PC-9 (cell line): ENCODE measurements at regions not wholly inside any gene's neighbourhood (a gene's known extent, or its start where the extent isn't known, plus 50 kb on each side); places are given as distances from the start of the nearest gene placed in this dataset.

Experiments
- BruUV-seq: library from RNA; stranded (reverse); fragments of 400-500 nt; replicated peaks from 2 replicates; lab custom pipeline; 2021; lab: Mats Ljungman, UMichigan
- CTCF ChIA-PET: fragments of 300-600 bp; sonication (Branson Sonifier 250); formaldehyde crosslinking; loops from one replicate; lab custom pipeline; 2022; ENCODE audit warnings: antibody characterized with exemption; lab: Charles Lee
- POLR2A ChIA-PET: fragments of 300-600 bp; sonication (Branson Sonifier 250); formaldehyde crosslinking; loops from one replicate; lab custom pipeline; 2022; ENCODE audit warnings: antibody characterized with exemption; ENCODE audit not compliant: unreplicated experiment; lab: Charles Lee
- DNase-seq, 2 experiments: peaks; one replicate each; pipeline versions ENCODE4 v3.0.0 to v3.0.0-alpha.2; 2015 to 2022; ENCODE audit warnings: mixed read lengths in 1 of 2
- H2AFZ ChIP-seq: fragments of 200-600 bp; sonication (generic); 2 replicates; pipeline ENCODE4 v1.8.1; 2017; ENCODE audit warnings: antibody characterized with exemption
- H3F3A ChIP-seq: fragments of 200-600 bp; sonication (generic); 2 replicates; pipeline ENCODE4 v1.8.1; 2017; ENCODE audit warnings: antibody characterized with exemption, mild to moderate bottlenecking, low read depth; ENCODE audit not compliant: insufficient read depth
- H3K27ac ChIP-seq: fragments of 200-600 bp; sonication (generic); 2 replicates; pipeline ENCODE4 v1.6.1; 2016; ENCODE audit warnings: mixed run types
- H3K27me3 ChIP-seq: fragments of 200-600 bp; sonication (generic); 2 replicates; pipeline ENCODE4 v1.6.1; 2016; ENCODE audit warnings: low read depth, mixed run types; ENCODE audit not compliant: insufficient read depth
- H3K36me3 ChIP-seq: fragments of 200-600 bp; sonication (generic); 2 replicates; pipeline ENCODE4 v1.6.1; 2016; ENCODE audit warnings: low read depth, mixed run types
- H3K4me1 ChIP-seq: fragments of 200-600 bp; sonication (generic); replicated peaks from 2 replicates; pipeline ENCODE4 v1.6.1; 2016; ENCODE audit warnings: mixed run types; ENCODE audit not compliant: insufficient read depth
- H3K4me2 ChIP-seq: fragments of 200-600 bp; sonication (generic); 2 replicates; pipeline ENCODE4 v1.6.1; 2017; ENCODE audit warnings: mixed run types
- H3K4me3 ChIP-seq: fragments of 200-600 bp; sonication (generic); 2 replicates; pipeline ENCODE4 v1.6.1; 2016; ENCODE audit warnings: mixed run types
- H3K79me2 ChIP-seq: fragments of 200-600 bp; sonication (generic); 2 replicates; pipeline ENCODE4 v1.6.1; 2017; ENCODE audit warnings: low read depth, mixed run types
- H3K9me2 ChIP-seq: fragments of 200-600 bp; sonication (generic); 2 replicates; pipeline ENCODE4 v1.8.1; 2017; ENCODE audit warnings: mild to moderate bottlenecking; ENCODE audit not compliant: insufficient read depth
- H3K9me3 ChIP-seq: fragments of 200-600 bp; sonication (generic); 2 replicates; pipeline ENCODE4 v1.8.1; 2016; ENCODE audit warnings: low read depth; ENCODE audit not compliant: insufficient read depth
- H4K20me1 ChIP-seq: fragments of 200-600 bp; sonication (generic); 2 replicates; pipeline ENCODE4 v1.8.1; 2017; ENCODE audit not compliant: insufficient read depth
- EZH2 ChIP-seq: fragments of 200-600 bp; sonication (generic); IDR thresholded peaks from 2 replicates; pipeline ENCODE4 v1.8.0; 2017; ENCODE audit warnings: antibody characterized with exemption, low read depth
- intact Hi-C: fragments of 100-400 bp; cut with micrococcal nuclease; formaldehyde crosslinking; loops from one replicate; pipeline ENCODE4 v1.10.0; 2022; ENCODE audit not compliant: unreplicated experiment
- TF ChIP-seq, protein P1 (sequence below): fragments of 200-600 bp; sonication (generic); conservative IDR thresholded peaks from 2 replicates; pipeline ENCODE4 v1.6.1; 2017; ENCODE audit warnings: mixed run types, antibody characterized with exemption, mild to moderate bottlenecking, moderate library complexity

DNA sequence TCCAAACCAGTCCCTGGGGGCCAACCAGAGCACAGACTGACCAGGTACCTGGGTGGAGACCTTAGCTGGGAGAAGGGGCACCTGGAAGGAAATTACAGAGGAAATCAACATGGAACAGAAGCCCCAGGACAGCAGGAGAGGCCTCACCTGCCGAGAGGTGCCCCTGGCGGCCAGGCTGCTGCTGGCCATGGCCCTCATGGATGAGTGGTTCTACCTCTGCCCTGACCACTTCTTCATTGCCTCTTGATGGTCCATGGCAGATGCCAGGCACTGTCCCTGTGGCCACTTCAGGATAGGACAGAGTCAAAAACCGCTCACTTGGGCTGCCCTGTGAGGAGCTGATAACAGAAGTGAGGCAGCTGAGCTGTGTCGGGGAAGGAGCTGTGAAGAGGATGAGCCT lies 73.1 kb upstream of the GNG2 start:
- Histone ChIP-seq H3K36me3 (no peaks in the 10 kb centered on the region), H3K4me3 (no peak overlapping the region), H3K4me1 (no peaks in the 10 kb centered on the region), H3K27me3 (no peaks in the 10 kb centered on the region), H3F3A (no peaks in the 10 kb centered on the region), H3K9me3 (no peaks in the 10 kb centered on the region), H3K79me2 (no peaks in the 10 kb centered on the region), H2AFZ (no peak overlapping the region), H4K20me1 (no peaks in the 10 kb centered on the region), H3K4me2 (no peak overlapping the region), H3K9me2 (no peaks in the 10 kb centered on the region), H3K27ac (no peak overlapping the region)
- TF ChIP-seq, protein P1, sequence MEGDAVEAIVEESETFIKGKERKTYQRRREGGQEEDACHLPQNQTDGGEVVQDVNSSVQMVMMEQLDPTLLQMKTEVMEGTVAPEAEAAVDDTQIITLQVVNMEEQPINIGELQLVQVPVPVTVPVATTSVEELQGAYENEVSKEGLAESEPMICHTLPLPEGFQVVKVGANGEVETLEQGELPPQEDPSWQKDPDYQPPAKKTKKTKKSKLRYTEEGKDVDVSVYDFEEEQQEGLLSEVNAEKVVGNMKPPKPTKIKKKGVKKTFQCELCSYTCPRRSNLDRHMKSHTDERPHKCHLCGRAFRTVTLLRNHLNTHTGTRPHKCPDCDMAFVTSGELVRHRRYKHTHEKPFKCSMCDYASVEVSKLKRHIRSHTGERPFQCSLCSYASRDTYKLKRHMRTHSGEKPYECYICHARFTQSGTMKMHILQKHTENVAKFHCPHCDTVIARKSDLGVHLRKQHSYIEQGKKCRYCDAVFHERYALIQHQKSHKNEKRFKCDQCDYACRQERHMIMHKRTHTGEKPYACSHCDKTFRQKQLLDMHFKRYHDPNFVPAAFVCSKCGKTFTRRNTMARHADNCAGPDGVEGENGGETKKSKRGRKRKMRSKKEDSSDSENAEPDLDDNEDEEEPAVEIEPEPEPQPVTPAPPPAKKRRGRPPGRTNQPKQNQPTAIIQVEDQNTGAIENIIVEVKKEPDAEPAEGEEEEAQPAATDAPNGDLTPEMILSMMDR = no peak
- TF ChIP-seq EZH2 = no peak
- intact Hi-C loops = no loop called here
- no TSS peak for BruUV-seq
- CTCF ChIA-PET = no interaction called here
- POLR2A ChIA-PET = no interaction called here
- no peak for DNase-seq

DNA sequence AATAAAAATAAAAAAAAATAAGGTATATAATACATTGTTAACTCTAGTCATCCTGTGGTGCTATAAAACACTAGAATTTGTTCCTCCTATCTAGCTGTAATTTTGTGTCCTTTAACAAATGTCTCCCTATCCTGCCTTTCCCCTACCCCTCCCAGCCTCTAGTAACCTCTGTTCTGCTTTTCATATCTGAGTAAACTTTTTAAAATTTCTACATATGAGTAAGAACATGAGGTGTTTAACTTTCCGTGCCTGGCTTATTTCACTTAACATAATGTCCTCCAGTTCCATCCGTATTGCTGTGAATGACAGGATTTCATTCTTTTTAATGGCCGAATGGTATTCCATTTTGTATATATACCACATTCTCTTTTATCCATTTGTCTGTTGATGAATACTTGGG lies 71.3 kb upstream of the GNG2 start:
- CTCF ChIA-PET = no interaction called here
- H3K4me2 ChIP-seq = no peak overlapping the region

DNA sequence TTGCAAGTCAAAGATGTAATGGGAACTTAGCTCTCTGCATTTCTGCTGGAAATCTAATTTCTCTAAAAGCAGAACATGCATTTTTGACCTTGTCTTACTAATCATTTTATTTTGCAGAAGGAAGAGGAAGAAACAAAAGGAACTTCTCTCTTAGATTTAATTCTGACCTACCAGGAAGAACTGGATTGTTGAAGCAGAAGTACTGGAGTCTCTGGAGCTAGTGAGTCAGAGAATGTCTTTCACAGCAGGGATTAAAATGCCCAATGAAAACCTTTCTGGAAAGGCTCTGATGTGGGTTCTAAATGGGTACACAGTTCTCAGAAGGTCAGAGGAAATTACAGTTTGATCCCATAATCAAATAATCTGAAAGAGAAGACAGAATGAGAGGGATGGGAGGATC lies 70.8 kb upstream of the GNG2 start:
- no peaks in the 10 kb centered on the region for H4K20me1 ChIP-seq
- no peak for DNase-seq
- no peak for TF ChIP-seq EZH2
- TF ChIP-seq, protein P1 = no peak
- no peak overlapping the region for H3K4me2 ChIP-seq
- no peak overlapping the region for H3K27ac ChIP-seq
- H3K4me3 ChIP-seq = no peak overlapping the region
- no peaks in the 10 kb centered on the region for H3K9me3 ChIP-seq
- no peaks in the 10 kb centered on the region for H3F3A ChIP-seq
- no peaks in the 10 kb centered on the region for H3K79me2 ChIP-seq
- ChIA-PET POLR2A (interaction anchor here (0.6 kb wide), 1 partner anchor 1019 kb away, joined by 3 read pairs; no protein-coding TSS in a partner anchor), CTCF (no interaction called here)
- H2AFZ ChIP-seq = no peak overlapping the region
- no peaks in the 10 kb centered on the region for H3K36me3 ChIP-seq
- BruUV-seq = no TSS peak
- no peaks in the 10 kb centered on the region for H3K27me3 ChIP-seq
- intact Hi-C loops = no loop called here
- H3K4me1 ChIP-seq = no peaks in the 10 kb centered on the region
- H3K9me2 ChIP-seq = no peaks in the 10 kb centered on the region

More for the DNA sequence above, 71.3 kb upstream of the GNG2 start:
- H3K4me1 ChIP-seq = no peaks in the 10 kb centered on the region
- intact Hi-C loops = no loop called here
- H3K27ac ChIP-seq = no peak overlapping the region
- no peaks in the 10 kb centered on the region for H4K20me1 ChIP-seq
- TF ChIP-seq EZH2 = no peak
- TF ChIP-seq, protein P1 = no peak
- no peaks in the 10 kb centered on the region for H3K79me2 ChIP-seq
- POLR2A ChIA-PET = interaction anchor here (0.6 kb wide), 1 partner anchor 1018 kb away, joined by 3 read pairs; no protein-coding TSS in a partner anchor
- H3K36me3 ChIP-seq = no peaks in the 10 kb centered on the region
- no TSS peak for BruUV-seq
- no peaks in the 10 kb centered on the region for H3K9me3 ChIP-seq
- H3F3A ChIP-seq = no peaks in the 10 kb centered on the region
- no peaks in the 10 kb centered on the region for H3K27me3 ChIP-seq
- no peak overlapping the region for H3K4me3 ChIP-seq
- no peak for DNase-seq
- H3K9me2 ChIP-seq = no peaks in the 10 kb centered on the region
- no peak overlapping the region for H2AFZ ChIP-seq
